ENCODE measurements at regions not wholly inside any gene's neighbourhood (a gene's known extent, or its start where the extent isn't known, plus 50 kb on each side); places are given as distances from the start of the nearest gene placed in this dataset.

- no peak for TF ChIP-seq CTCF (IDR thresholded peaks at IDR 0.05; ENCODE audit: insufficient read depth, low read depth, low read length)
- peak; percentile 84 for DNase-seq (ENCODE audit: low read depth)
- peak overlapping the region; percentile 38 for H3K4me3 ChIP-seq (ENCODE audit: low read depth, low read length)
These were observed 79.6 kb upstream of the CDH11 start for GRCh38 chr16:65201511-65201910.

GRCh38 chr16:65200857-65201256 is 79.0 kb upstream of the CDH11 start:
- no peak for TF ChIP-seq CTCF (IDR thresholded peaks at IDR 0.05; ENCODE audit: insufficient read depth, low read depth, low read length)
- H3K4me3 ChIP-seq (ENCODE audit: low read depth, low read length), result no peak overlapping the region
- DNase-seq (ENCODE audit: low read depth), result peak; percentile 89

GRCh38 chr16:65200156-65200773 is 78.4 kb upstream of the CDH11 start:
- DNase-seq (ENCODE audit: low read depth), result no peak

GRCh38 chr16:65196420-65197075 is 74.7 kb upstream of the CDH11 start:
- H3K4me3 ChIP-seq (ENCODE audit: low read depth, low read length), result no peak overlapping the region
- no peak for TF ChIP-seq CTCF (IDR thresholded peaks at IDR 0.05; ENCODE audit: insufficient read depth, low read depth, low read length)
- no peak for DNase-seq (ENCODE audit: low read depth)

More at GRCh38 chr16:65200156-65200773, 78.4 kb upstream of the CDH11 start:
- no peak overlapping the region for H3K4me3 ChIP-seq (ENCODE audit: low read depth, low read length)
- no peak for TF ChIP-seq CTCF (IDR thresholded peaks at IDR 0.05; ENCODE audit: insufficient read depth, low read depth, low read length)

- peak; percentile 66 for DNase-seq (ENCODE audit: low read depth)
- no peak overlapping the region for H3K4me3 ChIP-seq (ENCODE audit: low read depth, low read length)
- TF ChIP-seq CTCF (IDR thresholded peaks at IDR 0.05; ENCODE audit: insufficient read depth, low read depth, low read length), result no peak
These were observed 74.1 kb upstream of the CDH11 start for GRCh38 chr16:65195998-65196397.

- DNase-seq (ENCODE audit: low read depth), result no peak
- TF ChIP-seq CTCF (IDR thresholded peaks at IDR 0.05; ENCODE audit: insufficient read depth, low read depth, low read length), result no peak
- no peak overlapping the region for H3K4me3 ChIP-seq (ENCODE audit: low read depth, low read length)
These were observed 63.4 kb upstream of the CDH11 start for GRCh38 chr16:65185241-65185778.

All from fibroblast of villous mesenchyme (primary cell).